ENCODE measurements at regions not wholly inside any gene's neighbourhood (a gene's known extent, or its start where the extent isn't known, plus 50 kb on each side); places are given as distances from the start of the nearest gene placed in this dataset.

GRCh38 chr13:74816737-74817136 is 665.2 kb downstream of the TBC1D4 start:
- Histone ChIP-seq H4K20me1 (replicated peaks in 1 of 2; ENCODE audit: control insufficient read depth in 1 of 2, insufficient read depth in 2 of 2, low read length in 2 of 2) (no peaks in the 10 kb centered on the region), H4K8ac (ENCODE audit: extremely low read depth, insufficient read depth, low read length) (no peak overlapping the region), H3K56ac (replicated peaks; ENCODE audit: insufficient read length, low read depth, low read length) (no peak overlapping the region), H2BK15ac (ENCODE audit: low read length) (no peak overlapping the region), H3K4ac (replicated peaks; ENCODE audit: insufficient read length, low read depth, low read length) (no peak overlapping the region), H3K27ac (ENCODE audit: low read depth, low read length) (no peak overlapping the region), H2BK120ac (replicated peaks; ENCODE audit: low read depth, low read length) (no peak overlapping the region), H3K27me3 (replicated peaks in 1 of 4; ENCODE audit: control insufficient read depth in 3 of 4, extremely low read depth in 1 of 4, insufficient read depth in 3 of 4, low read length in 3 of 4) (peaks cover 0 to 1% (median 0%) of the 10 kb centered on the region in 4 experiments; a peak in 1 of 7 replicates), H3K18ac (ENCODE audit: extremely low read depth, low read length) (no peak overlapping the region), H3K9ac (replicated peaks in 1 of 4; ENCODE audit: extremely low read depth in 1 of 4, low read depth in 3 of 4, low read length in 3 of 4) (no peak overlapping the region), H3K14ac (ENCODE audit: insufficient read length) (no peak overlapping the region), H2BK12ac (ENCODE audit: low read depth, low read length) (no peak overlapping the region), H4K91ac (replicated peaks; ENCODE audit: insufficient read length, low read length) (no peak overlapping the region), H2BK20ac (ENCODE audit: low read length) (no peak overlapping the region), H3K79me2 (ENCODE audit: control insufficient read depth in 1 of 2, insufficient read depth in 2 of 2, low read length in 2 of 2) (no peaks in the 10 kb centered on the region), H3K23me2 (ENCODE audit: low read depth, low read length) (no peaks in the 10 kb centered on the region), H3K4me1 (replicated peaks in 1 of 4; ENCODE audit: control insufficient read depth in 3 of 4, insufficient read depth in 4 of 4, low read length in 3 of 4) (no peaks in the 10 kb centered on the region), H2AK5ac (ENCODE audit: low read depth, low read length) (no peak overlapping the region), H3K79me1 (ENCODE audit: low read depth, low read length) (no peaks in the 10 kb centered on the region), H2BK5ac (ENCODE audit: low read depth, low read length) (no peak overlapping the region), H3K4me2 (ENCODE audit: insufficient read depth in 1 of 2, low read depth in 2 of 2, low read length in 2 of 2) (no peak overlapping the region), H3K23ac (ENCODE audit: insufficient read length) (no peak overlapping the region), H4K5ac (ENCODE audit: insufficient read length, low read depth, low read length) (no peak overlapping the region), H3K9me3 (ENCODE audit: insufficient read depth in 2 of 2, low read depth in 1 of 2, low read length in 1 of 2) (no peaks in the 10 kb centered on the region), H3K4me3 (ENCODE audit: extremely low read depth in 1 of 4, insufficient read depth in 2 of 4, low read depth in 3 of 4, low read length in 4 of 4) (no peak overlapping the region), H3K36me3 (ENCODE audit: control insufficient read depth in 2 of 4, insufficient read depth in 4 of 4, low read length in 3 of 4) (no peaks in the 10 kb centered on the region), H2AFZ (ENCODE audit: low read length) (no peak overlapping the region)
- FAIRE-seq (no peak), DNase-seq (ENCODE audit: low read depth in 1 of 2, low spot score in 2 of 2) (no peak)
- CTCF ChIA-PET (ENCODE audit: partially characterized antibody): no interaction called here
- WGBS, 2 experiments (ENCODE audit: extremely low coverage in 1 of 2, insufficient coverage in 1 of 2, insufficient read length in 1 of 2, insufficient replicate concordance in 2 of 2, low coverage in 1 of 2, low lambda C conversion rate in 2 of 2, missing lambda C conversion rate in 1 of 2): 100% methylated on average over 1 of the region's 1 CpG; no CpG with 5 or more reads in 1 of the 2 experiments
- POLR2A ChIA-PET (ENCODE audit: partially characterized antibody): no interaction called here
- TF ChIP-seq GTF2F1 (IDR thresholded peaks at IDR 0.05; ENCODE audit: borderline replicate concordance, low read depth, low read length) (no peak), PHF8 (conservative IDR thresholded peaks at IDR 0.05; ENCODE audit: low read depth, low read length) (no peak), SIX5 (IDR thresholded peaks at IDR 0.05; ENCODE audit: low read depth, low read length) (no peak), RBBP5 (IDR thresholded peaks at IDR 0.05; ENCODE audit: borderline replicate concordance, low read depth, low read length) (no peak), POLR2A (IDR thresholded peaks at IDR 0.05; ENCODE audit: control extremely low read depth in 1 of 2, low read depth in 2 of 2, low read length in 2 of 2) (no peak), BACH1 (IDR thresholded peaks at IDR 0.05; ENCODE audit: low read length) (no peak), RAD21 (IDR thresholded peaks at IDR 0.05 in 1 of 2, conservative IDR thresholded peaks at IDR 0.05 in 1 of 2; ENCODE audit: low read depth in 2 of 2, low read length in 2 of 2) (no peak), HDAC2 (IDR thresholded peaks at IDR 0.05; ENCODE audit: borderline replicate concordance in 1 of 2, low read depth in 2 of 2, low read length in 2 of 2) (no peak), CEBPB (IDR thresholded peaks at IDR 0.05; ENCODE audit: low read depth, low read length) (no peak), RFX5 (IDR thresholded peaks at IDR 0.05; ENCODE audit: borderline replicate concordance, low read depth, low read length) (no peak), SP1 (IDR thresholded peaks at IDR 0.05; ENCODE audit: low read depth, low read length) (no peak), SP4 (IDR thresholded peaks at IDR 0.05; ENCODE audit: low read length) (no peak), CTBP2 (IDR thresholded peaks at IDR 0.05; ENCODE audit: borderline replicate concordance, insufficient read depth, insufficient read length, low read length) (no peak), CREB1 (IDR thresholded peaks at IDR 0.05) (no peak), YY1 (IDR thresholded peaks at IDR 0.05; ENCODE audit: low read depth, low read length) (no peak)
